ENCODE measurements at regions not wholly inside any gene's neighbourhood (a gene's known extent, or its start where the extent isn't known, plus 50 kb on each side); places are given as distances from the start of the nearest gene placed in this dataset.

- TF ChIP-seq CTCF (IDR thresholded peaks at IDR 0.05; ENCODE audit: poor library complexity) (no peak), EZH2phosphoT487 (IDR thresholded peaks at IDR 0.05; ENCODE audit: low read depth, severe bottlenecking, unreplicated experiment) (no peak), EZH2 (IDR thresholded peaks at IDR 0.05; ENCODE audit: borderline replicate concordance) (no peak)
- Histone ChIP-seq H3K36me3 (replicated peaks; ENCODE audit: insufficient read depth, low read depth) (no peaks in the 10 kb centered on the region), H3K4me1 (ENCODE audit: insufficient read depth) (no peaks in the 10 kb centered on the region), H3K4me3 (no peak overlapping the region), H3K79me2 (no peaks in the 10 kb centered on the region), H2AFZ (no peak overlapping the region), H4K20me1 (ENCODE audit: insufficient read depth, poor library complexity, severe bottlenecking) (no peaks in the 10 kb centered on the region), H3K9me3 (ENCODE audit: low read depth) (no peaks in the 10 kb centered on the region), H3K9me2 (replicated peaks; ENCODE audit: insufficient read depth) (no peaks in the 10 kb centered on the region), H3K27ac (no peak overlapping the region), H3K27me3 (no peaks in the 10 kb centered on the region), H3K4me2 (no peak overlapping the region)
- DNase-seq (ENCODE audit: low spot score): no peak
- WGBS (ENCODE audit: low lambda C conversion rate, missing lambda C conversion rate): 69% methylated on average over 4 of the region's 4 CpGs
Measured at GRCh38 chr4:107292979-107293378, 256.9 kb upstream of the DKK2 start.

DNA sequence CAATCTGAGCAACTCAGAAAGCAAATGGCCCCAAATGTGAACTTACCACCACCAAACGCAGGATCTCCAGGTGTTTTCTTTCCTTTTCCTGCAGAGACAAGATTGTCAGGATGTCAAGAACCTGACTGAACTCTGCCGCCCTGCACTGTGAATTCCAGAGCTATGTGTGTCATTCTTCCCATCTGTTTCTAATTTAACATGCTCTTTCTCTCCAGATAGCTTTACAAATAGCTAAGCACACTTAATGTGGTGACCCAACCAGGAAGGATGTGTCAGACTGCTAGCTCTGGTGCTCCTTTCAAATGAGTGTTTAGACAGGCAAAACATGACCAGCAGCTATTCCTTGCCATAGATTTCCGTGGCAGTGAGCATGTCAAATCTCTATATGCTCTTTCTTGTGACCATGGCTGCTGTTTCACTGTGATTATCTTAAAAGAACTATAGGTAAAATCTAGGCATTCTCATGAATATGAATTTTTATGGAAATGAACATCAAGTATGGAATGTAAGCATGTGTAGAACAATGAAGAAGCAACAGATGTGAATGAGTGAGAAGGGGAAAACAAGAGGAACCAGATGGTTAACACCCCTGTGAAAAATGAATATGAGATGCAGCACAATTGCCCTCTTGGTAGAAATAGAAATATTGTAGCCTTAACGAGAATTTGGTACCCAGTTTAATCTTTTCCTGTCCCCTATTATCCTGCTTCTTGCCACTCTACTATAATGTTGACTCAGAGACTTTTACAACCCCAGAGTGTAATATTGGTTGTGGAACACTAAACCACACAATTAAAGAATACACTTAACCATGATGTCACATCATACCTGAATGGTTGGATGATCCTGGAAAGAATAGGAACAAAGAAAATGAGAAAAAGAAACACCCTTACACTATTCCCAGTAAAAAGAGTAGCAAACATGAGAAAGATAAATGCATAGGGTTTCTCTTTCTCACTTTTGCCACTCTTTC lies 247.8 kb upstream of the DKK2 start:
- DNase-seq (ENCODE audit: low spot score): peak; percentile 14
- no peaks in the 10 kb centered on the region for H3K27me3 ChIP-seq
- WGBS (ENCODE audit: low lambda C conversion rate, missing lambda C conversion rate): 34% methylated on average over 4 of the region's 4 CpGs
- no peaks in the 10 kb centered on the region for H3K9me2 ChIP-seq (replicated peaks; ENCODE audit: insufficient read depth)
- no peaks in the 10 kb centered on the region for H3K79me2 ChIP-seq
- no peaks in the 10 kb centered on the region for H3K9me3 ChIP-seq (ENCODE audit: low read depth)
- H3K4me2 ChIP-seq: peak overlapping the region; percentile 32
- H3K4me1 ChIP-seq (ENCODE audit: insufficient read depth): peaks cover 3% of the 10 kb centered on the region
- TF ChIP-seq CTCF (IDR thresholded peaks at IDR 0.05; ENCODE audit: poor library complexity): no peak
- no peak for TF ChIP-seq EZH2phosphoT487 (IDR thresholded peaks at IDR 0.05; ENCODE audit: low read depth, severe bottlenecking, unreplicated experiment)
- no peak for TF ChIP-seq EZH2 (IDR thresholded peaks at IDR 0.05; ENCODE audit: borderline replicate concordance)
- H4K20me1 ChIP-seq (ENCODE audit: insufficient read depth, poor library complexity, severe bottlenecking): no peaks in the 10 kb centered on the region
- no peak overlapping the region for H2AFZ ChIP-seq
- no peak overlapping the region for H3K27ac ChIP-seq
- H3K4me3 ChIP-seq: no peak overlapping the region
- no peaks in the 10 kb centered on the region for H3K36me3 ChIP-seq (replicated peaks; ENCODE audit: insufficient read depth, low read depth)

DNA sequence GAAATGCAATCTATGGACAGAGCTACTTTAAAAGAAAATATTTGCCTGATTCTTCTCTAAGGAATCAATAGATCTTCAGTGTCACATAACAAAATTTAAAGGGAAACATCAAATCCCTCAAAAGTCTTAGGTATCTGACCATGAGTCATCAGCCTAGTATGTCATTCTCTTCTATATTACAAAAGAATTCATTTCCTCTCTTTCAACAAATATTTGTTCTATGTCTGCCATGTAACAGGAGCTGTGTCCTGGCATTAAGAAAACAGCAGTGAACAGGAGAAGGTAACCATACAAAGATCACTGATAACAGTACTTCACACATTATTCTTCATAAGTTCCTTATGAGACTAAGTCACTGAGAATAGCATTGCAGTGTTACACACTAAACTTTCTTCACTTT lies 243.6 kb upstream of the DKK2 start:
- Histone ChIP-seq H2AFZ (no peak overlapping the region), H3K4me2 (peak overlapping the region; percentile 32), H3K27me3 (no peaks in the 10 kb centered on the region), H3K4me1 (ENCODE audit: insufficient read depth) (peaks cover 3% of the 10 kb centered on the region), H3K36me3 (replicated peaks; ENCODE audit: insufficient read depth, low read depth) (no peaks in the 10 kb centered on the region), H3K9me3 (ENCODE audit: low read depth) (no peaks in the 10 kb centered on the region), H3K79me2 (no peaks in the 10 kb centered on the region), H3K27ac (peak overlapping the region; percentile 58), H3K9me2 (replicated peaks; ENCODE audit: insufficient read depth) (no peaks in the 10 kb centered on the region), H4K20me1 (ENCODE audit: insufficient read depth, poor library complexity, severe bottlenecking) (no peaks in the 10 kb centered on the region), H3K4me3 (no peak overlapping the region)
- DNase-seq (ENCODE audit: low spot score): no peak
- TF ChIP-seq CTCF (IDR thresholded peaks at IDR 0.05; ENCODE audit: poor library complexity) (no peak), EZH2 (IDR thresholded peaks at IDR 0.05; ENCODE audit: borderline replicate concordance) (no peak), EZH2phosphoT487 (IDR thresholded peaks at IDR 0.05; ENCODE audit: low read depth, severe bottlenecking, unreplicated experiment) (no peak)

Data from hepatocyte (in vitro differentiated cells).